HL-60 (cell line): ENCODE measurements at regions not wholly inside any gene's neighbourhood (a gene's known extent, or its start where the extent isn't known, plus 50 kb on each side); places are given as distances from the start of the nearest gene placed in this dataset.

ENCODE experiments used
- GABPA ChIP-seq: IDR thresholded peaks from 2 replicates; pipeline ENCODE4 v1.6.1; 2012; ENCODE audit warnings: low read depth
- POLR2AphosphoS5 ChIP-seq: IDR thresholded peaks from 2 replicates; pipeline ENCODE4 v1.6.1; 2012; ENCODE audit warnings: low read depth
- SPI1 ChIP-seq: IDR thresholded peaks from 2 replicates; pipeline ENCODE4 v1.6.1; 2012; ENCODE audit warnings: low read depth, mild to moderate bottlenecking, borderline replicate concordance
- TF ChIP-seq, protein P1 (sequence below): IDR thresholded peaks from one replicate; pipeline ENCODE4 v1.5.1; 2011; ENCODE audit warnings: low read length, control low read depth, inconsistent platforms; ENCODE audit not compliant: insufficient read depth
- TF ChIP-seq, protein P2 (sequence below): IDR thresholded peaks from 2 replicates; pipeline ENCODE4 v1.6.1; 2012; ENCODE audit warnings: low read depth; ENCODE audit not compliant: insufficient replicate concordance

DNA sequence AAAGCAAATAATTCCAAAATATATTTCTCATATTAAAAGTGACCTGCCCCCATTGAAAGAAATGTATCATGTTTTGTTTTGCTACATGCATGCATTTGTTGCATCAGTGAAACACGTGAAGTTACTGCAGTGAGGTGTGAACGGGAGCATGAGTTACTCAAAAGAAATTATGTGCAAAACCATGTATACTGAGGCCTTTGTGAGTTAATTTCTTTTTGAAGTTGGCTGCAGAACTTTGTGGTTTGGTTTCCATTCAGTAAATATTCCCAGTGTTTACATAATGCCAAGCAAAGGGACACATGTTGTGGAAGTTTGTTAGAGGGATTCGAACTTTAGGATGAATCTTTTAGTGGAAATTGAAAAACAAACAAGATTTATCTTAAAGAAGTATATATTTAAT is 619.4 kb upstream of the ADAMTS5 start:
- TF ChIP-seq, protein P1, sequence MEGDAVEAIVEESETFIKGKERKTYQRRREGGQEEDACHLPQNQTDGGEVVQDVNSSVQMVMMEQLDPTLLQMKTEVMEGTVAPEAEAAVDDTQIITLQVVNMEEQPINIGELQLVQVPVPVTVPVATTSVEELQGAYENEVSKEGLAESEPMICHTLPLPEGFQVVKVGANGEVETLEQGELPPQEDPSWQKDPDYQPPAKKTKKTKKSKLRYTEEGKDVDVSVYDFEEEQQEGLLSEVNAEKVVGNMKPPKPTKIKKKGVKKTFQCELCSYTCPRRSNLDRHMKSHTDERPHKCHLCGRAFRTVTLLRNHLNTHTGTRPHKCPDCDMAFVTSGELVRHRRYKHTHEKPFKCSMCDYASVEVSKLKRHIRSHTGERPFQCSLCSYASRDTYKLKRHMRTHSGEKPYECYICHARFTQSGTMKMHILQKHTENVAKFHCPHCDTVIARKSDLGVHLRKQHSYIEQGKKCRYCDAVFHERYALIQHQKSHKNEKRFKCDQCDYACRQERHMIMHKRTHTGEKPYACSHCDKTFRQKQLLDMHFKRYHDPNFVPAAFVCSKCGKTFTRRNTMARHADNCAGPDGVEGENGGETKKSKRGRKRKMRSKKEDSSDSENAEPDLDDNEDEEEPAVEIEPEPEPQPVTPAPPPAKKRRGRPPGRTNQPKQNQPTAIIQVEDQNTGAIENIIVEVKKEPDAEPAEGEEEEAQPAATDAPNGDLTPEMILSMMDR: no peak
- no peak for TF ChIP-seq POLR2AphosphoS5
- TF ChIP-seq, protein P2, sequence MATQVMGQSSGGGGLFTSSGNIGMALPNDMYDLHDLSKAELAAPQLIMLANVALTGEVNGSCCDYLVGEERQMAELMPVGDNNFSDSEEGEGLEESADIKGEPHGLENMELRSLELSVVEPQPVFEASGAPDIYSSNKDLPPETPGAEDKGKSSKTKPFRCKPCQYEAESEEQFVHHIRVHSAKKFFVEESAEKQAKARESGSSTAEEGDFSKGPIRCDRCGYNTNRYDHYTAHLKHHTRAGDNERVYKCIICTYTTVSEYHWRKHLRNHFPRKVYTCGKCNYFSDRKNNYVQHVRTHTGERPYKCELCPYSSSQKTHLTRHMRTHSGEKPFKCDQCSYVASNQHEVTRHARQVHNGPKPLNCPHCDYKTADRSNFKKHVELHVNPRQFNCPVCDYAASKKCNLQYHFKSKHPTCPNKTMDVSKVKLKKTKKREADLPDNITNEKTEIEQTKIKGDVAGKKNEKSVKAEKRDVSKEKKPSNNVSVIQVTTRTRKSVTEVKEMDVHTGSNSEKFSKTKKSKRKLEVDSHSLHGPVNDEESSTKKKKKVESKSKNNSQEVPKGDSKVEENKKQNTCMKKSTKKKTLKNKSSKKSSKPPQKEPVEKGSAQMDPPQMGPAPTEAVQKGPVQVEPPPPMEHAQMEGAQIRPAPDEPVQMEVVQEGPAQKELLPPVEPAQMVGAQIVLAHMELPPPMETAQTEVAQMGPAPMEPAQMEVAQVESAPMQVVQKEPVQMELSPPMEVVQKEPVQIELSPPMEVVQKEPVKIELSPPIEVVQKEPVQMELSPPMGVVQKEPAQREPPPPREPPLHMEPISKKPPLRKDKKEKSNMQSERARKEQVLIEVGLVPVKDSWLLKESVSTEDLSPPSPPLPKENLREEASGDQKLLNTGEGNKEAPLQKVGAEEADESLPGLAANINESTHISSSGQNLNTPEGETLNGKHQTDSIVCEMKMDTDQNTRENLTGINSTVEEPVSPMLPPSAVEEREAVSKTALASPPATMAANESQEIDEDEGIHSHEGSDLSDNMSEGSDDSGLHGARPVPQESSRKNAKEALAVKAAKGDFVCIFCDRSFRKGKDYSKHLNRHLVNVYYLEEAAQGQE: no peak
- TF ChIP-seq GABPA: no peak
- no peak for TF ChIP-seq SPI1
